OCI-LY3 (cell line): ENCODE measurements at regions not wholly inside any gene's neighbourhood (a gene's known extent, or its start where the extent isn't known, plus 50 kb on each side); places are given as distances from the start of the nearest gene placed in this dataset.

Source experiments
- H2AFZ ChIP-seq: fragments of 200-600, 300-600 bp; shearing (Covaris generic); 2 replicates; pipeline ENCODE4 v1.6.0; 2014; ENCODE audit warnings: antibody characterized with exemption, low read depth, low read length
- H3K27ac ChIP-seq: fragments of 200-600, 300-600 bp; sonication (generic); 2 replicates; pipeline ENCODE4 v1.5.1; 2014; ENCODE audit warnings: mild to moderate bottlenecking, low read length, moderate library complexity, mixed read lengths
- H3K27me3 ChIP-seq: fragments of 200-600, 300-600 bp; sonication (generic); 2 replicates; pipeline ENCODE4 v1.6.1; 2014; ENCODE audit warnings: low read depth, low read length, mixed read lengths
- H3K36me3 ChIP-seq: fragments of 200-600, 300-600 bp; sonication (generic); replicated peaks from 2 replicates; pipeline ENCODE3; 2014; ENCODE audit warnings: low read depth, low read length, mixed read lengths
- H3K4me1 ChIP-seq: fragments of 300-600, 200-600 bp; sonication (generic); 2 replicates; pipeline ENCODE4 v1.6.1; 2014; ENCODE audit warnings: low read length, mixed read lengths
- H3K4me2 ChIP-seq: fragments of 200-600, 300-600 bp; sonication (generic); 2 replicates; pipeline ENCODE4 v1.6.1; 2014; ENCODE audit warnings: low read length, mixed read lengths
- H3K4me3 ChIP-seq: fragments of 300-600, 200-600 bp; sonication (generic); 2 replicates; pipeline ENCODE4 v1.5.1; 2014; ENCODE audit warnings: antibody characterized with exemption, mild to moderate bottlenecking, low read length, moderate library complexity
- H3K79me2 ChIP-seq: fragments of 300-600, 200-600 bp; shearing (Covaris generic); 2 replicates; pipeline ENCODE4 v1.6.1; 2014; ENCODE audit warnings: mild to moderate bottlenecking, low read length, mixed read lengths
- H3K9ac ChIP-seq: fragments of 300-600, 200-600 bp; shearing (Covaris generic); 2 replicates; pipeline ENCODE4 v1.6.0; 2014; ENCODE audit warnings: mild to moderate bottlenecking, low read length, moderate library complexity
- H3K9me3 ChIP-seq: fragments of 200-600, 300-600 bp; shearing (Covaris generic); 2 replicates; pipeline ENCODE4 v1.6.1; 2014; ENCODE audit warnings: low read length, mixed read lengths; ENCODE audit not compliant: insufficient read depth
- H4K20me1 ChIP-seq: fragments of 200-600, 300-600 bp; sonication (generic); 2 replicates; pipeline ENCODE4 v1.6.1; 2016; ENCODE audit warnings: low read length, mixed read lengths; ENCODE audit not compliant: insufficient read depth
- CTCF ChIP-seq: fragments of 200-600, 300-600 bp; sonication (generic); IDR thresholded peaks from 2 replicates; pipeline ENCODE4 v1.5.1; 2014; ENCODE audit warnings: antibody characterized with exemption, low read length, low read depth
- EZH2phosphoT487 ChIP-seq: fragments of 200-600 bp; shearing (Covaris generic); IDR thresholded peaks from 2 replicates; pipeline ENCODE4 v1.6.1; 2018; ENCODE audit warnings: antibody characterized with exemption, mixed run types, low read depth

- Histone ChIP-seq H2AFZ (no peak overlapping the region), H3K4me2 (peak overlapping the region; percentile 91), H3K79me2 (no peaks in the 10 kb centered on the region), H3K36me3 (no peaks in the 10 kb centered on the region), H3K9ac (peak overlapping the region; percentile 45; the same call in 1 of the 2 replicates), H3K27me3 (peaks cover 49% of the 10 kb centered on the region), H3K4me3 (peak overlapping the region; percentile 68), H3K27ac (peak overlapping the region; percentile 68), H4K20me1 (no peaks in the 10 kb centered on the region; the same call in 1 of the 2 replicates), H3K4me1 (peaks cover 62% of the 10 kb centered on the region), H3K9me3 (no peaks in the 10 kb centered on the region)
- no peak for TF ChIP-seq CTCF
- TF ChIP-seq EZH2phosphoT487 = no peak
Measured at GRCh38 chr19:28868836-28869235, 344.1 kb downstream of the UQCRFS1 start.

GRCh38 chr19:28867978-28868377 is 345.0 kb downstream of the UQCRFS1 start:
- Histone ChIP-seq H3K9ac (no peak overlapping the region), H3K9me3 (no peaks in the 10 kb centered on the region), H3K27me3 (peaks cover 41% of the 10 kb centered on the region), H3K79me2 (no peaks in the 10 kb centered on the region), H4K20me1 (no peaks in the 10 kb centered on the region; the same call in 1 of the 2 replicates), H3K36me3 (no peaks in the 10 kb centered on the region), H3K4me1 (peaks cover 65% of the 10 kb centered on the region), H3K4me3 (no peak overlapping the region), H2AFZ (no peak overlapping the region), H3K27ac (no peak overlapping the region), H3K4me2 (no peak overlapping the region)
- TF ChIP-seq EZH2phosphoT487 (no peak), CTCF (no peak)

- Histone ChIP-seq H3K9ac (no peak overlapping the region), H3K36me3 (no peaks in the 10 kb centered on the region), H3K79me2 (no peaks in the 10 kb centered on the region), H3K4me3 (no peak overlapping the region), H4K20me1 (no peaks in the 10 kb centered on the region; the same call in 1 of the 2 replicates), H3K27ac (no peak overlapping the region), H3K4me2 (no peak overlapping the region), H3K27me3 (peaks cover 32% of the 10 kb centered on the region), H3K4me1 (peaks cover 47% of the 10 kb centered on the region), H3K9me3 (no peaks in the 10 kb centered on the region), H2AFZ (no peak overlapping the region)
- TF ChIP-seq CTCF (no peak), EZH2phosphoT487 (no peak)
Measured at GRCh38 chr19:28864577-28865042, 348.3 kb downstream of the UQCRFS1 start.

- no peak for TF ChIP-seq EZH2phosphoT487
- TF ChIP-seq CTCF = no peak
- no peaks in the 10 kb centered on the region; the same call in 1 of the 2 replicates for H4K20me1 ChIP-seq
- H3K4me2 ChIP-seq = no peak overlapping the region
- no peaks in the 10 kb centered on the region for H3K9me3 ChIP-seq
- no peak overlapping the region for H3K9ac ChIP-seq
- H3K27ac ChIP-seq = no peak overlapping the region
- peaks cover 38% of the 10 kb centered on the region for H3K27me3 ChIP-seq
- H3K4me1 ChIP-seq = peaks cover 43% of the 10 kb centered on the region
- no peaks in the 10 kb centered on the region for H3K79me2 ChIP-seq
- no peak overlapping the region for H2AFZ ChIP-seq
- no peak overlapping the region for H3K4me3 ChIP-seq
- no peaks in the 10 kb centered on the region for H3K36me3 ChIP-seq
Measured at GRCh38 chr19:28864024-28864503, 348.9 kb downstream of the UQCRFS1 start.
